ENCODE measurements at regions not wholly inside any gene's neighbourhood (a gene's known extent, or its start where the extent isn't known, plus 50 kb on each side); places are given as distances from the start of the nearest gene placed in this dataset.

DNA sequence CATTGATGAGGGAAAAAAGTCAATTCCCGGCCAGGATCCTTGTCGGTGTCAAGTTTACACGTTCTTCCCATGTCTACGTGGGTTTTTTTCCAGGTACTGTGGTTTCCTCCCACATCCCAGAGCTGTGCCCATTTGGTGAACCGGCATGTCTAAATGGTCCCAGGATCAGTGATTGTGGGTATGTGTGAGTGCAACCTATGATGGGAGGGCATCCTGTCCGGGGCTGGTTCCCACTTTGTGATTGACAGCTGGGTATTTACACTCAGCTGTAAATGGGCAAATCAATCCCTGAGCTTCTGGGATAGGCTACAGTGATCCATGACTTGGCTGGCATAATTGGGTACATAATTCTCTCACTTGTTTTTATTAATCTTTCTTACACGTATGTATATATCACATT lies 91.2 kb upstream of the IRX6 start:
- no peak overlapping the region for H3K4me3 ChIP-seq (ENCODE audit: low read length)
- H3K27me3 ChIP-seq (ENCODE audit: control insufficient read depth, low read length) = no peaks in the 10 kb centered on the region
- H4K20me1 ChIP-seq (ENCODE audit: control insufficient read depth, insufficient read depth, low read depth, low read length) = no peaks in the 10 kb centered on the region
- no peak overlapping the region for H3K4me2 ChIP-seq (ENCODE audit: low read length)
- H3F3A ChIP-seq (ENCODE audit: control insufficient read depth, insufficient read depth) = no peaks in the 10 kb centered on the region
- no peaks in the 10 kb centered on the region for H3K36me3 ChIP-seq (ENCODE audit: control insufficient read depth, low read length)
- no peaks in the 10 kb centered on the region for H3K9me2 ChIP-seq (replicated peaks; ENCODE audit: control insufficient read depth, low read length)
- H3K4me1 ChIP-seq (ENCODE audit: control insufficient read depth, low read length) = no peaks in the 10 kb centered on the region
- no peak for TF ChIP-seq EZH2phosphoT487 (IDR thresholded peaks at IDR 0.05; ENCODE audit: borderline replicate concordance, low read length)
- TF ChIP-seq, protein P1, sequence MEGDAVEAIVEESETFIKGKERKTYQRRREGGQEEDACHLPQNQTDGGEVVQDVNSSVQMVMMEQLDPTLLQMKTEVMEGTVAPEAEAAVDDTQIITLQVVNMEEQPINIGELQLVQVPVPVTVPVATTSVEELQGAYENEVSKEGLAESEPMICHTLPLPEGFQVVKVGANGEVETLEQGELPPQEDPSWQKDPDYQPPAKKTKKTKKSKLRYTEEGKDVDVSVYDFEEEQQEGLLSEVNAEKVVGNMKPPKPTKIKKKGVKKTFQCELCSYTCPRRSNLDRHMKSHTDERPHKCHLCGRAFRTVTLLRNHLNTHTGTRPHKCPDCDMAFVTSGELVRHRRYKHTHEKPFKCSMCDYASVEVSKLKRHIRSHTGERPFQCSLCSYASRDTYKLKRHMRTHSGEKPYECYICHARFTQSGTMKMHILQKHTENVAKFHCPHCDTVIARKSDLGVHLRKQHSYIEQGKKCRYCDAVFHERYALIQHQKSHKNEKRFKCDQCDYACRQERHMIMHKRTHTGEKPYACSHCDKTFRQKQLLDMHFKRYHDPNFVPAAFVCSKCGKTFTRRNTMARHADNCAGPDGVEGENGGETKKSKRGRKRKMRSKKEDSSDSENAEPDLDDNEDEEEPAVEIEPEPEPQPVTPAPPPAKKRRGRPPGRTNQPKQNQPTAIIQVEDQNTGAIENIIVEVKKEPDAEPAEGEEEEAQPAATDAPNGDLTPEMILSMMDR (IDR thresholded peaks at IDR 0.05; ENCODE audit: low read depth, low read length, poor library complexity, severe bottlenecking) = no peak
- H3K9me3 ChIP-seq (ENCODE audit: control insufficient read depth, insufficient read depth, low read length) = no peaks in the 10 kb centered on the region
- no peak overlapping the region for H3K27ac ChIP-seq (ENCODE audit: low read depth, low read length)
- H3K79me2 ChIP-seq (ENCODE audit: control insufficient read depth, low read length) = no peaks in the 10 kb centered on the region

DNA sequence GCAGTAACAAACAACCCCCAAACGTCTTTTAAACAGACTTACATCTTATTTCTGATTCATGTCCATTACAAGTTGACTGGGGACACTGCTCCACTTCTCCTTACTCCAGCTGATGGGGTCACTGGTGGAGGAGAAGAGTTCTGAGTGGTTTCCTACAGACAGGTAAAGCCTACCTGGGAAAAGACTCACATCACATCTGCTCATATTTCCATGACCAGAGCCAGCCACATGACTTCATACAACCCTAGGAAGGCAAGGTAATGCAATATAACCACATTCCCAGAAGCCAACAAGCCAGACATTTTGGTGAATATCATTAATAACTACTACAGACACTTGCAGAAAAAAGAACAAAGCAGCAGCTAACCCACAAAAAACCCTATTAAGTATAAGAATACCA lies 90.5 kb upstream of the IRX6 start:
- no peaks in the 10 kb centered on the region for H3K79me2 ChIP-seq (ENCODE audit: control insufficient read depth, low read length)
- TF ChIP-seq, protein P1 (IDR thresholded peaks at IDR 0.05; ENCODE audit: low read depth, low read length, poor library complexity, severe bottlenecking) = no peak
- no peak for TF ChIP-seq EZH2phosphoT487 (IDR thresholded peaks at IDR 0.05; ENCODE audit: borderline replicate concordance, low read length)

DNA sequence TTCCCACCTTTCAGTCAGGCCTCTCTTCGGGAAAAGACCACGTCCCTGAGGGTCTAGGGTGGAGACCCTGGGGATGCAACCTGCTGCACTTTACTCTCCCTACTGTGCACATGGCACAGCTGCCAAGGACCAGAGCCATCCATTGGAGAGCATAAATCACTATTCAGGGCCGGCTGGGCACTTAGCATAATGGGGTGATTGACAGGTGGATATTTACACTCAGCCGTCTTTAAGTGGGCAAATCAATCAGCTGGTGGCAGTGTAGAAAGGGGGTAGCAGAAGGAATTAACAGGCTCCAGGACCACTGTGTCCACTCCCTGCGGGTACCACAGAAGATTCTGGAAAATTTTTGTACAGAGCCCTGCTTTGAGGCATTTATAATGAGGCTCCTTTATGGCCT lies 87.3 kb upstream of the IRX6 start:
- Histone ChIP-seq H3K27me3 (ENCODE audit: control insufficient read depth, low read length) (no peaks in the 10 kb centered on the region), H3K36me3 (ENCODE audit: control insufficient read depth, low read length) (no peaks in the 10 kb centered on the region), H3K27ac (ENCODE audit: low read depth, low read length) (no peak overlapping the region), H3K4me3 (ENCODE audit: low read length) (no peak overlapping the region), H3F3A (ENCODE audit: control insufficient read depth, insufficient read depth) (no peaks in the 10 kb centered on the region), H3K79me2 (ENCODE audit: control insufficient read depth, low read length) (no peaks in the 10 kb centered on the region), H3K4me2 (ENCODE audit: low read length) (no peak overlapping the region), H4K20me1 (ENCODE audit: control insufficient read depth, insufficient read depth, low read depth, low read length) (no peaks in the 10 kb centered on the region), H3K4me1 (ENCODE audit: control insufficient read depth, low read length) (no peaks in the 10 kb centered on the region), H3K9me3 (ENCODE audit: control insufficient read depth, insufficient read depth, low read length) (no peaks in the 10 kb centered on the region), H3K9me2 (replicated peaks; ENCODE audit: control insufficient read depth, low read length) (no peaks in the 10 kb centered on the region)
- TF ChIP-seq EZH2phosphoT487 (IDR thresholded peaks at IDR 0.05; ENCODE audit: borderline replicate concordance, low read length) = no peak
- TF ChIP-seq, protein P1 (IDR thresholded peaks at IDR 0.05; ENCODE audit: low read depth, low read length, poor library complexity, severe bottlenecking) = no peak

More for the DNA sequence above, 90.5 kb upstream of the IRX6 start:
- Histone ChIP-seq H3K9me2 (replicated peaks; ENCODE audit: control insufficient read depth, low read length) (no peaks in the 10 kb centered on the region), H3K27me3 (ENCODE audit: control insufficient read depth, low read length) (no peaks in the 10 kb centered on the region), H3K9me3 (ENCODE audit: control insufficient read depth, insufficient read depth, low read length) (no peaks in the 10 kb centered on the region), H3K36me3 (ENCODE audit: control insufficient read depth, low read length) (no peaks in the 10 kb centered on the region), H3K4me2 (ENCODE audit: low read length) (no peak overlapping the region), H3K4me3 (ENCODE audit: low read length) (no peak overlapping the region), H3K4me1 (ENCODE audit: control insufficient read depth, low read length) (no peaks in the 10 kb centered on the region), H3K27ac (ENCODE audit: low read depth, low read length) (no peak overlapping the region), H3F3A (ENCODE audit: control insufficient read depth, insufficient read depth) (no peaks in the 10 kb centered on the region), H4K20me1 (ENCODE audit: control insufficient read depth, insufficient read depth, low read depth, low read length) (no peaks in the 10 kb centered on the region)

DNA sequence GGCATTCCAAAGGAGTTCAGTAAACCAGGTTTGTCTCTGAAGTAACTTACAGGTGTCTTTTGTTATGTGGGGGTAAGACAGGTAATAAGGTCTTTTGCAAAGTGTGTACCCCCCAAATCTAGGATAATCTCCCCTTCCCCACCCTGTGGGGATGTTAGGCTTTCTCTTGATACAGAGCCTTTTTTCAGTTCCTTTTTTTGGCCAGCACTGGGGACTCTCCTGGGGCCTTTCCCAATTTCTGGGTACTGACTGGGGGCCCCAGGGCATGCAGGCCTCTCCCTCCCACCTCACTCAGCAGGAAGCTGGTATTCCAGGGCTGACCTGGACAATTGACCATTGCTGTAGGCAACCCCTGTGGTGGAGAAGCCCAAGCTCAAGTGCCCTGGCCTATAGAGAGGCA lies 84.3 kb upstream of the IRX6 start:
- H3F3A ChIP-seq (ENCODE audit: control insufficient read depth, insufficient read depth) = no peaks in the 10 kb centered on the region
- H3K36me3 ChIP-seq (ENCODE audit: control insufficient read depth, low read length) = no peaks in the 10 kb centered on the region
- no peaks in the 10 kb centered on the region for H3K9me2 ChIP-seq (replicated peaks; ENCODE audit: control insufficient read depth, low read length)
- no peaks in the 10 kb centered on the region for H4K20me1 ChIP-seq (ENCODE audit: control insufficient read depth, insufficient read depth, low read depth, low read length)
- H3K4me2 ChIP-seq (ENCODE audit: low read length) = no peak overlapping the region
- TF ChIP-seq, protein P1 (IDR thresholded peaks at IDR 0.05; ENCODE audit: low read depth, low read length, poor library complexity, severe bottlenecking) = no peak
- no peak for TF ChIP-seq EZH2phosphoT487 (IDR thresholded peaks at IDR 0.05; ENCODE audit: borderline replicate concordance, low read length)
- H3K27ac ChIP-seq (ENCODE audit: low read depth, low read length) = no peak overlapping the region
- H3K4me1 ChIP-seq (ENCODE audit: control insufficient read depth, low read length) = no peaks in the 10 kb centered on the region
- H3K9me3 ChIP-seq (ENCODE audit: control insufficient read depth, insufficient read depth, low read length) = no peaks in the 10 kb centered on the region
- no peaks in the 10 kb centered on the region for H3K27me3 ChIP-seq (ENCODE audit: control insufficient read depth, low read length)
- H3K79me2 ChIP-seq (ENCODE audit: control insufficient read depth, low read length) = no peaks in the 10 kb centered on the region
- H3K4me3 ChIP-seq (ENCODE audit: low read length) = no peak overlapping the region

Data from DOHH2 (cell line).